H1 (cell line): ENCODE measurements at regions not wholly inside any gene's neighbourhood (a gene's known extent, or its start where the extent isn't known, plus 50 kb on each side); places are given as distances from the start of the nearest gene placed in this dataset.
A peak's percentile ranks its signal among the peaks of the same experiment; 100 is the strongest.

ENCODE experiments used
- CTCF ChIA-PET: fragments of 300-600 bp; sonication (Branson Sonifier 250); formaldehyde crosslinking; loops from one replicate; lab custom pipeline; 2021; ENCODE audit not compliant: partially characterized antibody; lab: Charles Lee
- POLR2A ChIA-PET: fragments of 300-600 bp; sonication (Branson Sonifier 250); formaldehyde crosslinking; loops from one replicate; lab custom pipeline; 2021; ENCODE audit warnings: inconsistent platforms; ENCODE audit not compliant: partially characterized antibody; lab: Charles Lee
- DNase-seq, 2 experiments: peaks; one replicate each; pipeline versions ENCODE4 v3.0.0 to v3.0.0-alpha.2; 2010 to 2022; ENCODE audit warnings: low spot score in 2 of 2, low read depth in 1 of 2, mixed read lengths in 1 of 2
- FAIRE-seq: peaks from 2 replicates; lab custom pipeline; 2011; peaks lifted over from hg19 to GRCh38; lab: Jason Lieb, UNC
- H2AFZ ChIP-seq: 2 replicates; pipeline ENCODE4 v1.8.1; 2012; ENCODE audit warnings: low read length, inconsistent platforms
- H2AK5ac ChIP-seq: 2 replicates; pipeline ENCODE4 v1.6.1; 2013; ENCODE audit warnings: low read depth, low read length
- H2BK120ac ChIP-seq: replicated peaks from 2 replicates; pipeline ENCODE3; 2013; ENCODE audit warnings: low read depth, low read length, inconsistent platforms
- H2BK12ac ChIP-seq: 2 replicates; pipeline ENCODE4 v1.6.1; 2013; ENCODE audit warnings: low read depth, low read length
- H2BK15ac ChIP-seq: 2 replicates; pipeline ENCODE4 v1.6.1; 2013; ENCODE audit warnings: low read length
- H2BK20ac ChIP-seq: 2 replicates; pipeline ENCODE4 v1.6.1; 2013; ENCODE audit warnings: low read length
- H2BK5ac ChIP-seq: 2 replicates; pipeline ENCODE4 v1.6.1; 2013; ENCODE audit warnings: low read depth, low read length
- H3K14ac ChIP-seq: 2 replicates; pipeline ENCODE4 v1.6.1; 2013; ENCODE audit warnings: inconsistent platforms; ENCODE audit not compliant: insufficient read length
- H3K18ac ChIP-seq: 2 replicates; pipeline ENCODE4 v1.6.1; 2013; ENCODE audit warnings: low read length; ENCODE audit errors: extremely low read depth
- H3K23ac ChIP-seq: 2 replicates; pipeline ENCODE4 v1.6.1; 2013; ENCODE audit warnings: inconsistent platforms; ENCODE audit not compliant: insufficient read length
- H3K23me2 ChIP-seq: 2 replicates; pipeline ENCODE4 v1.6.1; 2013; ENCODE audit warnings: low read depth, low read length
- H3K27ac ChIP-seq: 2 replicates; pipeline ENCODE4 v1.6.1; 2011; ENCODE audit warnings: low read depth, low read length, inconsistent platforms
- H3K27me3 ChIP-seq, 4 experiments: replicated peaks in 1 of 4; 1 replicate in 1 of 4; 2 replicates in 3 of 4; pipeline versions ENCODE4 v1.6.1 to v1.8.1; 2011 to 2013; ENCODE audit warnings: low read length in 3 of 4, mild to moderate bottlenecking in 3 of 4, inconsistent platforms in 2 of 4, mixed read lengths in 2 of 4, moderate library complexity in 1 of 4; ENCODE audit not compliant: control insufficient read depth in 3 of 4, insufficient read depth in 3 of 4; ENCODE audit errors: extremely low read depth in 1 of 4
- H3K36me3 ChIP-seq, 4 experiments: 2 replicates each; pipeline versions ENCODE4 v1.6.1 to v1.8.1; 2011 to 2013; ENCODE audit warnings: mild to moderate bottlenecking in 4 of 4, low read length in 3 of 4, moderate library complexity in 2 of 4, control low read depth in 1 of 4, inconsistent platforms in 1 of 4; ENCODE audit not compliant: insufficient read depth in 4 of 4, control insufficient read depth in 2 of 4
- H3K4ac ChIP-seq: replicated peaks from 2 replicates; pipeline ENCODE3; 2013; ENCODE audit warnings: low read length, low read depth, mixed read lengths, inconsistent platforms; ENCODE audit not compliant: insufficient read length
- H3K4me1 ChIP-seq, 4 experiments: replicated peaks in 1 of 4; 1 replicate in 1 of 4; 2 replicates in 3 of 4; pipeline versions ENCODE4 v1.6.1 to v1.8.1; 2011 to 2013; ENCODE audit warnings: low read length in 3 of 4, inconsistent platforms in 2 of 4, mixed read lengths in 1 of 4; ENCODE audit not compliant: insufficient read depth in 4 of 4, control insufficient read depth in 3 of 4
- H3K4me2 ChIP-seq, 2 experiments: 2 replicates each; pipeline versions ENCODE4 v1.6.1 to v1.8.1; 2011 to 2013; ENCODE audit warnings: low read depth in 2 of 2, low read length in 2 of 2, control low read depth in 1 of 2, inconsistent platforms in 1 of 2, mild to moderate bottlenecking in 1 of 2; ENCODE audit not compliant: insufficient read depth in 1 of 2
- H3K4me3 ChIP-seq, 4 experiments: fragments of 200-600, 300-600 bp in 1 of 4; sonication (generic), shearing (Covaris generic), sonication (Bioruptor Twin) in 1 of 4; 2 replicates each; pipeline versions ENCODE4 v1.5.1 to v1.8.1; 2011 to 2016; ENCODE audit warnings: low read length in 4 of 4, low read depth in 3 of 4, control low read depth in 2 of 4, inconsistent platforms in 2 of 4, mild to moderate bottlenecking in 2 of 4, mixed read lengths in 1 of 4, moderate library complexity in 1 of 4; ENCODE audit not compliant: insufficient read depth in 2 of 4; ENCODE audit errors: extremely low read depth in 1 of 4
- H3K56ac ChIP-seq: replicated peaks from 2 replicates; pipeline ENCODE3; 2013; ENCODE audit warnings: low read depth, mild to moderate bottlenecking, mixed read lengths, low read length, inconsistent platforms; ENCODE audit not compliant: insufficient read length
- H3K79me1 ChIP-seq: 2 replicates; pipeline ENCODE4 v1.6.1; 2013; ENCODE audit warnings: low read depth, low read length, control low read depth
- H3K79me2 ChIP-seq, 2 experiments: 2 replicates each; pipeline versions ENCODE4 v1.6.1 to v1.8.1; 2012 to 2013; ENCODE audit warnings: low read length in 2 of 2, mild to moderate bottlenecking in 2 of 2, inconsistent platforms in 1 of 2; ENCODE audit not compliant: insufficient read depth in 2 of 2, control insufficient read depth in 1 of 2
- H3K9ac ChIP-seq, 4 experiments: replicated peaks in 1 of 4; 1 replicate in 1 of 4; 2 replicates in 3 of 4; pipeline versions ENCODE4 v1.6.1 to v1.8.1; 2011 to 2013; ENCODE audit warnings: low read depth in 3 of 4, low read length in 3 of 4, control low read depth in 2 of 4, mild to moderate bottlenecking in 2 of 4, moderate library complexity in 2 of 4, inconsistent platforms in 1 of 4; ENCODE audit errors: extremely low read depth in 1 of 4
- H3K9me3 ChIP-seq, 2 experiments: 2 replicates each; pipeline versions ENCODE4 v1.6.1 to v1.8.1; 2012 to 2013; ENCODE audit warnings: mild to moderate bottlenecking in 2 of 2, moderate library complexity in 2 of 2, control low read depth in 1 of 2, inconsistent platforms in 1 of 2, low read depth in 1 of 2, low read length in 1 of 2, mixed read lengths in 1 of 2; ENCODE audit not compliant: insufficient read depth in 2 of 2
- H4K20me1 ChIP-seq, 2 experiments: replicated peaks in 1 of 2; 2 replicates each; pipeline versions ENCODE3 to v1.8.1; 2011 to 2013; ENCODE audit warnings: inconsistent platforms in 2 of 2, low read length in 2 of 2, mild to moderate bottlenecking in 1 of 2; ENCODE audit not compliant: insufficient read depth in 2 of 2, control insufficient read depth in 1 of 2
- H4K5ac ChIP-seq: 2 replicates; pipeline ENCODE4 v1.6.1; 2013; ENCODE audit warnings: low read length, low read depth, mixed read lengths, inconsistent platforms; ENCODE audit not compliant: insufficient read length
- H4K8ac ChIP-seq: 2 replicates; pipeline ENCODE4 v1.8.0; 2013; ENCODE audit warnings: mild to moderate bottlenecking, moderate library complexity, low read length, inconsistent platforms; ENCODE audit not compliant: insufficient read depth; ENCODE audit errors: extremely low read depth
- H4K91ac ChIP-seq: replicated peaks from 2 replicates; pipeline ENCODE3; 2013; ENCODE audit warnings: low read length, mixed read lengths, inconsistent platforms; ENCODE audit not compliant: insufficient read length
- ASH2L ChIP-seq: fragments of 200-600, 300-600 bp; sonication (generic); IDR thresholded peaks from one replicate; pipeline ENCODE4 v1.7.1; 2017; ENCODE audit warnings: low read length
- BRCA1 ChIP-seq: IDR thresholded peaks from 2 replicates; pipeline ENCODE4 v1.6.1; 2012; ENCODE audit warnings: low read depth, low read length, improper control_type of control experiment
- CBX8 ChIP-seq: fragments of 300-800, 300-1000 bp; sonication (generic); IDR thresholded peaks from 2 replicates; pipeline ENCODE4 v1.7.1; 2016; ENCODE audit warnings: low read depth, low read length, borderline replicate concordance
- EP300 ChIP-seq, 2 experiments: IDR thresholded peaks; 1 replicate in 1 of 2; 2 replicates in 1 of 2; pipeline ENCODE4 v1.6.1; 2011 to 2012; ENCODE audit warnings: low read depth in 2 of 2, low read length in 2 of 2, mild to moderate bottlenecking in 2 of 2, borderline replicate concordance in 1 of 2, inconsistent platforms in 1 of 2, moderate library complexity in 1 of 2
- HDAC6 ChIP-seq: IDR thresholded peaks from one replicate; pipeline ENCODE4 v1.7.1; 2012; ENCODE audit warnings: low read depth, mild to moderate bottlenecking, inconsistent platforms, low read length, moderate library complexity
- JUND ChIP-seq: IDR thresholded peaks from 2 replicates; pipeline ENCODE4 v1.6.1; 2011; ENCODE audit warnings: mild to moderate bottlenecking, improper control_type of control experiment, low read length
- NRF1 ChIP-seq: IDR thresholded peaks from 2 replicates; pipeline ENCODE4 v1.6.1; 2011; ENCODE audit warnings: mild to moderate bottlenecking, low read depth, low read length, improper control_type of control experiment
- PHF8 ChIP-seq: fragments of 200-600 bp; sonication (generic); conservative IDR thresholded peaks from 2 replicates; pipeline ENCODE4 v1.7.1; 2012; ENCODE audit warnings: low read depth, mild to moderate bottlenecking, inconsistent platforms, low read length, moderate library complexity
- RFX5 ChIP-seq: IDR thresholded peaks from 2 replicates; pipeline ENCODE4 v1.6.1; 2011; ENCODE audit warnings: low read depth, low read length, improper control_type of control experiment, borderline replicate concordance
- SRF ChIP-seq: IDR thresholded peaks from 2 replicates; pipeline ENCODE4 v1.6.1; 2011; ENCODE audit warnings: mild to moderate bottlenecking, low read depth, low read length, moderate library complexity
- SUZ12 ChIP-seq: fragments of 200-600 bp; sonication (generic); IDR thresholded peaks from 2 replicates; pipeline ENCODE4 v1.6.1; 2012; ENCODE audit warnings: mild to moderate bottlenecking, inconsistent platforms, low read length, moderate library complexity, mixed read lengths
- TAF7 ChIP-seq: optimal IDR thresholded peaks from 2 replicates; pipeline ENCODE3; 2011; ENCODE audit warnings: low read depth, mild to moderate bottlenecking, inconsistent platforms, low read length, moderate library complexity, borderline replicate concordance
- TEAD4 ChIP-seq: IDR thresholded peaks from 2 replicates; pipeline ENCODE4 v1.6.1; 2012; ENCODE audit warnings: low read depth, low read length, inconsistent platforms, mixed read lengths
- YY1 ChIP-seq: IDR thresholded peaks from 2 replicates; pipeline ENCODE4 v1.6.1; 2011; ENCODE audit warnings: low read depth, mild to moderate bottlenecking, low read length
- ZNF274 ChIP-seq: IDR thresholded peaks from 2 replicates; pipeline ENCODE4 v1.7.0; 2012; ENCODE audit warnings: low read length, borderline replicate concordance; ENCODE audit errors: extremely low read depth
- WGBS, 2 experiments: shearing (Covaris generic) in 1 of 2; methylation state at CpG; one replicate each; pipeline versions ENCODE4 v1.1.6 to v1.1.7; 2013 to 2015; ENCODE audit warnings: low lambda C conversion rate in 2 of 2, mixed read lengths in 2 of 2, inconsistent platforms in 1 of 2, low coverage in 1 of 2, missing lambda C conversion rate in 1 of 2; ENCODE audit not compliant: insufficient replicate concordance in 2 of 2, insufficient coverage in 1 of 2, insufficient read length in 1 of 2; ENCODE audit errors: extremely low coverage in 1 of 2, missing lambda C conversion rate in 1 of 2; 5-methylcytosine and 5-hydroxymethylcytosine counted together

- Histone ChIP-seq H4K91ac (no peak overlapping the region), H2BK120ac (no peak overlapping the region), H2AFZ (no peak overlapping the region), H2BK15ac (0 out of 2 replicates have a peak overlapping the region, but pooled peaks have one; percentile 18), H2AK5ac (no peak overlapping the region), H3K23ac (no peak overlapping the region), H3K79me1 (no peaks in the 10 kb centered on the region), H3K56ac (no peak overlapping the region), H3K18ac (no peak overlapping the region), H3K14ac (no peak overlapping the region), H3K4ac (no peak overlapping the region), H3K79me2 (no peaks in the 10 kb centered on the region), H3K27me3 (no peaks in the 10 kb centered on the region), H2BK12ac (no peak overlapping the region), H4K20me1 (no peaks in the 10 kb centered on the region), H4K8ac (no peak overlapping the region), H3K36me3 (no peaks in the 10 kb centered on the region), H2BK5ac (no peak overlapping the region)
- DNase-seq, result no peak
- FAIRE-seq, result no peak
- CTCF ChIA-PET, result interaction anchor here (0.8 to 3.6 kb wide), 9 partner anchors 10 to 199 kb away, joined by 3 to 14 read pairs (median 6); no protein-coding TSS in a partner anchor
- TF ChIP-seq SRF (no peak), YY1 (no peak), EP300 (IDR thresholded peaks at IDR 0.05; ENCODE audit: borderline replicate concordance in 1 of 2, low read depth in 2 of 2, low read length in 2 of 2) (no peak), HDAC6 (no peak), TEAD4 (no peak), PHF8 (no peak), ASH2L (no peak), ZNF274 (no peak), TAF7 (no peak), JUND (no peak), CBX8 (no peak), NRF1 (no peak), SUZ12 (no peak), RFX5 (no peak), BRCA1 (no peak)
- TF ChIP-seq, all 59 proteins: peak for 0
- Histone ChIP-seq H3K4me1 (peaks cover 2 to 7% (median 3%) of the 10 kb centered on the region in 4 experiments; a peak in 4 of 7 replicates), H4K5ac (no peak overlapping the region), H2BK20ac (no peak overlapping the region), H3K27ac (no peak overlapping the region), H3K9ac (no peak overlapping the region), H3K23me2 (peaks cover 3% of the 10 kb centered on the region; the same call in 1 of the 2 replicates), H3K4me2 (no peak overlapping the region), H3K4me3 (no peak overlapping the region), H3K9me3 (no peaks in the 10 kb centered on the region)
- POLR2A ChIA-PET, result interaction anchor here (1.1 kb wide), 1 partner anchor 14 kb away, joined by 4 read pairs; no protein-coding TSS in a partner anchor
- 84% methylated on average over 11 of the region's 11 CpGs; no CpG with 5 or more reads in 1 of the 2 experiments for WGBS, 2 experiments
These were observed 97.7 kb upstream of the SMARCA2 start for GRCh38 chr9:1917396-1917935.
